GM23338 (cell line): ENCODE measurements at regions not wholly inside any gene's neighbourhood (a gene's known extent, or its start where the extent isn't known, plus 50 kb on each side); places are given as distances from the start of the nearest gene placed in this dataset.

Source experiments
- CREB1 ChIP-seq: fragments of 250-450 bp; sonication (Bioruptor Pico); IDR thresholded peaks from 2 replicates; pipeline ENCODE4 v1.5.0; 2020; ENCODE audit warnings: low read depth, mild to moderate bottlenecking, moderate library complexity
- EZH2 ChIP-seq: fragments of 200-600 bp; sonication (generic); IDR thresholded peaks from one replicate; pipeline ENCODE4 v1.8.0; 2017; ENCODE audit warnings: antibody characterized with exemption, mild to moderate bottlenecking, low read depth; ENCODE audit not compliant: unreplicated experiment
- EZH2phosphoT487 ChIP-seq: fragments of 200-600 bp; sonication (generic); IDR thresholded peaks from one replicate; pipeline ENCODE4 v1.8.1; 2018; ENCODE audit warnings: antibody characterized with exemption; ENCODE audit not compliant: unreplicated experiment
- JUNB ChIP-seq: IDR thresholded peaks from one replicate; pipeline ENCODE4 v1.6.1; 2016; ENCODE audit warnings: antibody characterized with exemption; ENCODE audit not compliant: unreplicated experiment
- POLR2AphosphoS5 ChIP-seq: IDR thresholded peaks from 2 replicates; pipeline ENCODE4 v1.6.1; 2016; ENCODE audit warnings: antibody characterized with exemption, low read depth
- ZNF331 ChIP-seq: fragments of 250-450 bp; sonication (Bioruptor Pico); IDR thresholded peaks from 2 replicates; pipeline ENCODE4 v1.5.0; 2020; ENCODE audit warnings: low read depth, mild to moderate bottlenecking, moderate library complexity
- TF ChIP-seq, protein P1 (sequence below), 2 experiments: fragments of 200-600 bp in 1 of 2; sonication (generic) in 1 of 2; conservative IDR thresholded peaks; 2 replicates each; pipeline versions ENCODE4 v1.5.1 to v1.6.1; 2016 to 2017; ENCODE audit warnings: antibody characterized with exemption in 2 of 2, low read depth in 2 of 2, mild to moderate bottlenecking in 2 of 2, moderate library complexity in 1 of 2
- TF ChIP-seq, protein P2 (sequence below): IDR thresholded peaks from one replicate; pipeline ENCODE4 v1.6.1; 2018; ENCODE audit warnings: antibody characterized with exemption; ENCODE audit not compliant: unreplicated experiment
- TF ChIP-seq, protein P3 (sequence below): IDR thresholded peaks from 2 replicates; pipeline ENCODE4 v1.6.1; 2016; ENCODE audit warnings: antibody characterized with exemption
- TF ChIP-seq, protein P4 (sequence below): fragments of 250-450 bp; sonication (Bioruptor Pico); IDR thresholded peaks from 2 replicates; pipeline ENCODE4 v1.5.0; 2020; ENCODE audit warnings: mild to moderate bottlenecking, moderate library complexity

DNA sequence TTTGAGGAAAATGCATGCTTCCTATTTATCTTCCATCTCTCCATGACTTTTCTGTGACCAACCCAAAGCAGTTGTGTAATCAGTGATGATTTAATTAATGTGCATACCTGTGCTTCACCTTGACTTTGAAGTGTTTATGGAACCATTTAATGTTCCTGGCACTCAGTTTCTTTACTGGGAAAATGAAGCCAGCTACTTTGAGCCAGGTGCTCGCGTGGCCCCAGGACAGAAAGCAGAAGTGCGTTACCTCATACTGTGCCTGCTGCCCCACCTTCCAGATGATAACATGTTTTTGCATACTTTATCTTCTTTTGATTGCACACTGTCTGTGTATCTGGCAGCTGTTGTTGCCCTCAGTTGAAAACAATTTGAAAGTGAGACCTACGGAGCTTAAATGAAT, 61.3 kb downstream of the PMAIP1 start:
- no peak for TF ChIP-seq JUNB
- TF ChIP-seq, protein P1, sequence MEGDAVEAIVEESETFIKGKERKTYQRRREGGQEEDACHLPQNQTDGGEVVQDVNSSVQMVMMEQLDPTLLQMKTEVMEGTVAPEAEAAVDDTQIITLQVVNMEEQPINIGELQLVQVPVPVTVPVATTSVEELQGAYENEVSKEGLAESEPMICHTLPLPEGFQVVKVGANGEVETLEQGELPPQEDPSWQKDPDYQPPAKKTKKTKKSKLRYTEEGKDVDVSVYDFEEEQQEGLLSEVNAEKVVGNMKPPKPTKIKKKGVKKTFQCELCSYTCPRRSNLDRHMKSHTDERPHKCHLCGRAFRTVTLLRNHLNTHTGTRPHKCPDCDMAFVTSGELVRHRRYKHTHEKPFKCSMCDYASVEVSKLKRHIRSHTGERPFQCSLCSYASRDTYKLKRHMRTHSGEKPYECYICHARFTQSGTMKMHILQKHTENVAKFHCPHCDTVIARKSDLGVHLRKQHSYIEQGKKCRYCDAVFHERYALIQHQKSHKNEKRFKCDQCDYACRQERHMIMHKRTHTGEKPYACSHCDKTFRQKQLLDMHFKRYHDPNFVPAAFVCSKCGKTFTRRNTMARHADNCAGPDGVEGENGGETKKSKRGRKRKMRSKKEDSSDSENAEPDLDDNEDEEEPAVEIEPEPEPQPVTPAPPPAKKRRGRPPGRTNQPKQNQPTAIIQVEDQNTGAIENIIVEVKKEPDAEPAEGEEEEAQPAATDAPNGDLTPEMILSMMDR (conservative IDR thresholded peaks at IDR 0.05; ENCODE audit: low read depth in 2 of 2): no peak
- TF ChIP-seq CREB1: no peak
- TF ChIP-seq EZH2: no peak
- TF ChIP-seq POLR2AphosphoS5: no peak
- TF ChIP-seq, protein P2, sequence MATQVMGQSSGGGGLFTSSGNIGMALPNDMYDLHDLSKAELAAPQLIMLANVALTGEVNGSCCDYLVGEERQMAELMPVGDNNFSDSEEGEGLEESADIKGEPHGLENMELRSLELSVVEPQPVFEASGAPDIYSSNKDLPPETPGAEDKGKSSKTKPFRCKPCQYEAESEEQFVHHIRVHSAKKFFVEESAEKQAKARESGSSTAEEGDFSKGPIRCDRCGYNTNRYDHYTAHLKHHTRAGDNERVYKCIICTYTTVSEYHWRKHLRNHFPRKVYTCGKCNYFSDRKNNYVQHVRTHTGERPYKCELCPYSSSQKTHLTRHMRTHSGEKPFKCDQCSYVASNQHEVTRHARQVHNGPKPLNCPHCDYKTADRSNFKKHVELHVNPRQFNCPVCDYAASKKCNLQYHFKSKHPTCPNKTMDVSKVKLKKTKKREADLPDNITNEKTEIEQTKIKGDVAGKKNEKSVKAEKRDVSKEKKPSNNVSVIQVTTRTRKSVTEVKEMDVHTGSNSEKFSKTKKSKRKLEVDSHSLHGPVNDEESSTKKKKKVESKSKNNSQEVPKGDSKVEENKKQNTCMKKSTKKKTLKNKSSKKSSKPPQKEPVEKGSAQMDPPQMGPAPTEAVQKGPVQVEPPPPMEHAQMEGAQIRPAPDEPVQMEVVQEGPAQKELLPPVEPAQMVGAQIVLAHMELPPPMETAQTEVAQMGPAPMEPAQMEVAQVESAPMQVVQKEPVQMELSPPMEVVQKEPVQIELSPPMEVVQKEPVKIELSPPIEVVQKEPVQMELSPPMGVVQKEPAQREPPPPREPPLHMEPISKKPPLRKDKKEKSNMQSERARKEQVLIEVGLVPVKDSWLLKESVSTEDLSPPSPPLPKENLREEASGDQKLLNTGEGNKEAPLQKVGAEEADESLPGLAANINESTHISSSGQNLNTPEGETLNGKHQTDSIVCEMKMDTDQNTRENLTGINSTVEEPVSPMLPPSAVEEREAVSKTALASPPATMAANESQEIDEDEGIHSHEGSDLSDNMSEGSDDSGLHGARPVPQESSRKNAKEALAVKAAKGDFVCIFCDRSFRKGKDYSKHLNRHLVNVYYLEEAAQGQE: no peak
- TF ChIP-seq EZH2phosphoT487: no peak
- TF ChIP-seq, protein P3, sequence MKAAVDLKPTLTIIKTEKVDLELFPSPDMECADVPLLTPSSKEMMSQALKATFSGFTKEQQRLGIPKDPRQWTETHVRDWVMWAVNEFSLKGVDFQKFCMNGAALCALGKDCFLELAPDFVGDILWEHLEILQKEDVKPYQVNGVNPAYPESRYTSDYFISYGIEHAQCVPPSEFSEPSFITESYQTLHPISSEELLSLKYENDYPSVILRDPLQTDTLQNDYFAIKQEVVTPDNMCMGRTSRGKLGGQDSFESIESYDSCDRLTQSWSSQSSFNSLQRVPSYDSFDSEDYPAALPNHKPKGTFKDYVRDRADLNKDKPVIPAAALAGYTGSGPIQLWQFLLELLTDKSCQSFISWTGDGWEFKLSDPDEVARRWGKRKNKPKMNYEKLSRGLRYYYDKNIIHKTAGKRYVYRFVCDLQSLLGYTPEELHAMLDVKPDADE: no peak
- TF ChIP-seq ZNF331: no peak
- TF ChIP-seq, protein P4, sequence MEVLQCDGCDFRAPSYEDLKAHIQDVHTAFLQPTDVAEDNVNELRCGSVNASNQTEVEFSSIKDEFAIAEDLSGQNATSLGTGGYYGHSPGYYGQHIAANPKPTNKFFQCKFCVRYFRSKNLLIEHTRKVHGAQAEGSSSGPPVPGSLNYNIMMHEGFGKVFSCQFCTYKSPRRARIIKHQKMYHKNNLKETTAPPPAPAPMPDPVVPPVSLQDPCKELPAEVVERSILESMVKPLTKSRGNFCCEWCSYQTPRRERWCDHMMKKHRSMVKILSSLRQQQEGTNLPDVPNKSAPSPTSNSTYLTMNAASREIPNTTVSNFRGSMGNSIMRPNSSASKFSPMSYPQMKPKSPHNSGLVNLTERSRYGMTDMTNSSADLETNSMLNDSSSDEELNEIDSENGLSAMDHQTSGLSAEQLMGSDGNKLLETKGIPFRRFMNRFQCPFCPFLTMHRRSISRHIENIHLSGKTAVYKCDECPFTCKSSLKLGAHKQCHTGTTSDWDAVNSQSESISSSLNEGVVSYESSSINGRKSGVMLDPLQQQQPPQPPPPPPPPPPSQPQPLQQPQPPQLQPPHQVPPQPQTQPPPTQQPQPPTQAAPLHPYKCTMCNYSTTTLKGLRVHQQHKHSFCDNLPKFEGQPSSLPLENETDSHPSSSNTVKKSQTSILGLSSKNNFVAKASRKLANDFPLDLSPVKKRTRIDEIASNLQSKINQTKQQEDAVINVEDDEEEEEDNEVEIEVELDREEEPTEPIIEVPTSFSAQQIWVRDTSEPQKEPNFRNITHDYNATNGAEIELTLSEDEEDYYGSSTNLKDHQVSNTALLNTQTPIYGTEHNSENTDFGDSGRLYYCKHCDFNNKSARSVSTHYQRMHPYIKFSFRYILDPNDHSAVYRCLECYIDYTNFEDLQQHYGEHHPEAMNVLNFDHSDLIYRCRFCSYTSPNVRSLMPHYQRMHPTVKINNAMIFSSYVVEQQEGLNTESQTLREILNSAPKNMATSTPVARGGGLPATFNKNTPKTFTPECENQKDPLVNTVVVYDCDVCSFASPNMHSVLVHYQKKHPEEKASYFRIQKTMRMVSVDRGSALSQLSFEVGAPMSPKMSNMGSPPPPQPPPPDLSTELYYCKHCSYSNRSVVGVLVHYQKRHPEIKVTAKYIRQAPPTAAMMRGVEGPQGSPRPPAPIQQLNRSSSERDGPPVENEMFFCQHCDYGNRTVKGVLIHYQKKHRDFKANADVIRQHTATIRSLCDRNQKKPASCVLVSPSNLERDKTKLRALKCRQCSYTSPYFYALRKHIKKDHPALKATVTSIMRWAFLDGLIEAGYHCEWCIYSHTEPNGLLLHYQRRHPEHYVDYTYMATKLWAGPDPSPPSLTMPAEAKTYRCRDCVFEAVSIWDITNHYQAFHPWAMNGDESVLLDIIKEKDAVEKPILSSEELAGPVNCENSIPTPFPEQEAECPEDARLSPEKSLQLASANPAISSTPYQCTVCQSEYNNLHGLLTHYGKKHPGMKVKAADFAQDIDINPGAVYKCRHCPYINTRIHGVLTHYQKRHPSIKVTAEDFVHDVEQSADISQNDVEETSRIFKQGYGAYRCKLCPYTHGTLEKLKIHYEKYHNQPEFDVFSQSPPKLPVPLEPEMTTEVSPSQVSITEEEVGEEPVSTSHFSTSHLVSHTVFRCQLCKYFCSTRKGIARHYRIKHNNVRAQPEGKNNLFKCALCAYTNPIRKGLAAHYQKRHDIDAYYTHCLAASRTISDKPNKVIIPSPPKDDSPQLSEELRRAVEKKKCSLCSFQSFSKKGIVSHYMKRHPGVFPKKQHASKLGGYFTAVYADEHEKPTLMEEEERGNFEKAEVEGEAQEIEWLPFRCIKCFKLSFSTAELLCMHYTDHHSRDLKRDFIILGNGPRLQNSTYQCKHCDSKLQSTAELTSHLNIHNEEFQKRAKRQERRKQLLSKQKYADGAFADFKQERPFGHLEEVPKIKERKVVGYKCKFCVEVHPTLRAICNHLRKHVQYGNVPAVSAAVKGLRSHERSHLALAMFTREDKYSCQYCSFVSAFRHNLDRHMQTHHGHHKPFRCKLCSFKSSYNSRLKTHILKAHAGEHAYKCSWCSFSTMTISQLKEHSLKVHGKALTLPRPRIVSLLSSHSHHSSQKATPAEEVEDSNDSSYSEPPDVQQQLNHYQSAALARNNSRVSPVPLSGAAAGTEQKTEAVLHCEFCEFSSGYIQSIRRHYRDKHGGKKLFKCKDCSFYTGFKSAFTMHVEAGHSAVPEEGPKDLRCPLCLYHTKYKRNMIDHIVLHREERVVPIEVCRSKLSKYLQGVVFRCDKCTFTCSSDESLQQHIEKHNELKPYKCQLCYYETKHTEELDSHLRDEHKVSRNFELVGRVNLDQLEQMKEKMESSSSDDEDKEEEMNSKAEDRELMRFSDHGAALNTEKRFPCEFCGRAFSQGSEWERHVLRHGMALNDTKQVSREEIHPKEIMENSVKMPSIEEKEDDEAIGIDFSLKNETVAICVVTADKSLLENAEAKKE (CRISPR knock-in tag): no peak
